Activated naive CD8-positive, alpha-beta T cell (primary cell): ENCODE measurements at regions not wholly inside any gene's neighbourhood (a gene's known extent, or its start where the extent isn't known, plus 50 kb on each side); places are given as distances from the start of the nearest gene placed in this dataset.
"Not testable (repeated sequence)": the region's sequence is repeated elsewhere in the genome, so short reads cannot be mapped to it uniquely, and the experiment has no call there.

ENCODE experiments used
- H3K27ac Mint-ChIP-seq: one replicate; pipeline ENCODE4 v1.8.0; 2021; ENCODE audit warnings: mixed read lengths
- H3K27me3 Mint-ChIP-seq: one replicate; pipeline ENCODE4 v1.8.0; 2021; ENCODE audit warnings: mixed read lengths
- H3K36me3 Mint-ChIP-seq: one replicate; pipeline ENCODE4 v1.8.0; 2021; ENCODE audit warnings: mixed read lengths
- H3K4me1 Mint-ChIP-seq: one replicate; pipeline ENCODE4 v1.8.0; 2021; ENCODE audit warnings: low read depth, mixed read lengths
- H3K4me3 Mint-ChIP-seq: one replicate; pipeline ENCODE4 v1.8.0; 2021; ENCODE audit warnings: mild to moderate bottlenecking, mixed read lengths
- H3K9me3 Mint-ChIP-seq: one replicate; pipeline ENCODE4 v1.8.0; 2021; ENCODE audit warnings: low read depth, mixed read lengths

GRCh38 chr22:48302657-48303368 is 1524.9 kb downstream of the BRD1 start:
- H3K9me3 Mint-ChIP-seq, result no peaks in the 10 kb centered on the region
- H3K27me3 Mint-ChIP-seq, result no peaks in the 10 kb centered on the region
- no peak overlapping the region for H3K27ac Mint-ChIP-seq
- no peaks in the 10 kb centered on the region for H3K36me3 Mint-ChIP-seq
- no peaks in the 10 kb centered on the region for H3K4me1 Mint-ChIP-seq
- no peak overlapping the region for H3K4me3 Mint-ChIP-seq

- H3K27me3 Mint-ChIP-seq, result no peaks in the 10 kb centered on the region
- no peak overlapping the region for H3K4me3 Mint-ChIP-seq
- H3K27ac Mint-ChIP-seq, result no peak overlapping the region
- H3K9me3 Mint-ChIP-seq, result no peaks in the 10 kb centered on the region
- H3K4me1 Mint-ChIP-seq, result no peaks in the 10 kb centered on the region
- no peaks in the 10 kb centered on the region for H3K36me3 Mint-ChIP-seq
These were observed 1525.8 kb downstream of the BRD1 start for GRCh38 chr22:48301908-48302307.

GRCh38 chr22:48301421-48301820 is 1526.3 kb downstream of the BRD1 start:
- H3K36me3 Mint-ChIP-seq, result no peaks in the 10 kb centered on the region
- no peak overlapping the region for H3K4me3 Mint-ChIP-seq
- no peaks in the 10 kb centered on the region for H3K9me3 Mint-ChIP-seq
- no peaks in the 10 kb centered on the region for H3K4me1 Mint-ChIP-seq
- no peak overlapping the region for H3K27ac Mint-ChIP-seq
- no peaks in the 10 kb centered on the region for H3K27me3 Mint-ChIP-seq

GRCh38 chr22:48300877-48301276 is 1526.8 kb downstream of the BRD1 start:
- H3K27me3 Mint-ChIP-seq, result no peaks in the 10 kb centered on the region

GRCh38 chr22:48299801-48300200 is 1527.9 kb downstream of the BRD1 start:
- Mint-ChIP-seq H3K27me3 (no peaks in the 10 kb centered on the region), H3K4me1 (no peaks in the 10 kb centered on the region), H3K36me3 (no peaks in the 10 kb centered on the region), H3K9me3 (no peaks in the 10 kb centered on the region), H3K27ac (no peak overlapping the region), H3K4me3 (no peak overlapping the region)

More at GRCh38 chr22:48300877-48301276, 1526.8 kb downstream of the BRD1 start:
- Mint-ChIP-seq H3K36me3 (no peaks in the 10 kb centered on the region), H3K4me3 (no peak overlapping the region), H3K4me1 (no peaks in the 10 kb centered on the region), H3K27ac (no peak overlapping the region), H3K9me3 (no peaks in the 10 kb centered on the region)

GRCh38 chr22:48299124-48299523 is 1528.5 kb downstream of the BRD1 start:
- no peaks in the 10 kb centered on the region for H3K9me3 Mint-ChIP-seq
- H3K4me1 Mint-ChIP-seq, result no peaks in the 10 kb centered on the region
- no peaks in the 10 kb centered on the region for H3K27me3 Mint-ChIP-seq
- no peaks in the 10 kb centered on the region for H3K36me3 Mint-ChIP-seq
- H3K27ac Mint-ChIP-seq, result no peak overlapping the region
- no peak overlapping the region for H3K4me3 Mint-ChIP-seq

GRCh38 chr22:48297296-48297695 is 1530.4 kb downstream of the BRD1 start:
- Mint-ChIP-seq H3K36me3 (no peaks in the 10 kb centered on the region), H3K27ac (no peak overlapping the region), H3K9me3 (no peaks in the 10 kb centered on the region), H3K4me3 (no peak overlapping the region), H3K27me3 (no peaks in the 10 kb centered on the region), H3K4me1 (no peaks in the 10 kb centered on the region)

GRCh38 chr22:48289954-48290353 is 1527.5 kb downstream of the TBC1D22A start:
- H3K27me3 Mint-ChIP-seq, H3K4me1 Mint-ChIP-seq, H3K36me3 Mint-ChIP-seq, H3K4me3 Mint-ChIP-seq, H3K9me3 Mint-ChIP-seq, H3K27ac Mint-ChIP-seq: not testable (repeated sequence)

GRCh38 chr22:48288376-48288940 is 1526.0 kb downstream of the TBC1D22A start:
- Mint-ChIP-seq H3K4me3 (no peak overlapping the region), H3K9me3 (no peaks in the 10 kb centered on the region), H3K27me3 (no peaks in the 10 kb centered on the region), H3K36me3 (no peaks in the 10 kb centered on the region), H3K27ac (no peak overlapping the region), H3K4me1 (no peaks in the 10 kb centered on the region)

GRCh38 chr22:48287031-48287430 is 1524.6 kb downstream of the TBC1D22A start:
- no peaks in the 10 kb centered on the region for H3K27me3 Mint-ChIP-seq
- H3K4me3 Mint-ChIP-seq, result no peak overlapping the region
- no peak overlapping the region for H3K27ac Mint-ChIP-seq
- H3K9me3 Mint-ChIP-seq, result no peaks in the 10 kb centered on the region
- H3K4me1 Mint-ChIP-seq, result no peaks in the 10 kb centered on the region
- no peaks in the 10 kb centered on the region for H3K36me3 Mint-ChIP-seq

GRCh38 chr22:48284671-48285070 is 1522.2 kb downstream of the TBC1D22A start:
- Mint-ChIP-seq H3K4me1 (no peaks in the 10 kb centered on the region), H3K36me3 (no peaks in the 10 kb centered on the region), H3K4me3 (no peak overlapping the region), H3K27ac (no peak overlapping the region), H3K27me3 (peaks cover 7% of the 10 kb centered on the region), H3K9me3 (peaks cover 8% of the 10 kb centered on the region)

GRCh38 chr22:48282804-48283203 is 1520.4 kb downstream of the TBC1D22A start:
- peaks cover 8% of the 10 kb centered on the region for H3K9me3 Mint-ChIP-seq

GRCh38 chr22:48279461-48279756 is 1517.0 kb downstream of the TBC1D22A start:
- Mint-ChIP-seq H3K4me1 (no peaks in the 10 kb centered on the region), H3K4me3 (no peak overlapping the region), H3K9me3 (peaks cover 8% of the 10 kb centered on the region), H3K27ac (no peak overlapping the region), H3K36me3 (no peaks in the 10 kb centered on the region), H3K27me3 (peaks cover 16% of the 10 kb centered on the region)

More at GRCh38 chr22:48282804-48283203, 1520.4 kb downstream of the TBC1D22A start:
- H3K4me3 Mint-ChIP-seq, result no peak overlapping the region
- H3K4me1 Mint-ChIP-seq, result no peaks in the 10 kb centered on the region
- peaks cover 9% of the 10 kb centered on the region for H3K27me3 Mint-ChIP-seq
- H3K27ac Mint-ChIP-seq, result no peak overlapping the region
- H3K36me3 Mint-ChIP-seq, result no peaks in the 10 kb centered on the region

GRCh38 chr22:48278620-48279460 is 1516.4 kb downstream of the TBC1D22A start:
- peaks cover 8% of the 10 kb centered on the region for H3K9me3 Mint-ChIP-seq
- no peaks in the 10 kb centered on the region for H3K4me1 Mint-ChIP-seq
- H3K4me3 Mint-ChIP-seq, result no peak overlapping the region
- H3K27me3 Mint-ChIP-seq, result peaks cover 16% of the 10 kb centered on the region
- H3K27ac Mint-ChIP-seq, result no peak overlapping the region
- no peaks in the 10 kb centered on the region for H3K36me3 Mint-ChIP-seq

- Mint-ChIP-seq H3K4me3 (no peak overlapping the region), H3K27ac (no peak overlapping the region)
These were observed 1515.6 kb downstream of the TBC1D22A start for GRCh38 chr22:48277868-48278581.

More at GRCh38 chr22:48277868-48278581, 1515.6 kb downstream of the TBC1D22A start:
- Mint-ChIP-seq H3K9me3 (peaks cover 8% of the 10 kb centered on the region), H3K4me1 (no peaks in the 10 kb centered on the region), H3K36me3 (no peaks in the 10 kb centered on the region), H3K27me3 (peaks cover 16% of the 10 kb centered on the region)
